ENCODE measurements at regions not wholly inside any gene's neighbourhood (a gene's known extent, or its start where the extent isn't known, plus 50 kb on each side); places are given as distances from the start of the nearest gene placed in this dataset.

DNA sequence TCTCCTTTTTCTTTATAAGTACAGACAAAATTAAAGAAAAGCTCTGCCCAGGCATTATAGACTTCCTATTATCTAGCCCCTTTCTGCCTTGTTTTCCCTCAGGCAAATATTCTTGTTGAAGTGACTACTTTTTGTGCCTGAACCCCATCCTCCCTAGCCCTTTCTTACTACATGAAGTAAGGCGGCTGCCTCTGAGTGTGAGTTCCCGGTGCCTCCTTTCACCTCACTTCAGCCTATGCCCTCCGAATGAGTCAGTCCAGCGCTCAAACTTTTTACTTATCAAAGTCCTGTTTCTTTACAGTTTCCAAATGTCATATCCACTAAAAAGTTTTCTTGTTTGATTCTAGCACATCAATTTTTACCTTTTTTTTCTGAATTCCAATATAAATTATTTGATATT, 778.3 kb upstream of the NRXN1 start:
- Histone ChIP-seq H3K27ac (no peak overlapping the region), H3K79me2 (ENCODE audit: low read depth) (no peaks in the 10 kb centered on the region), H2AFZ (no peak overlapping the region), H3F3A (ENCODE audit: insufficient read depth, low read depth) (no peaks in the 10 kb centered on the region), H3K4me1 (replicated peaks; ENCODE audit: insufficient read depth) (peaks cover 7% of the 10 kb centered on the region; the same call in 1 of the 2 replicates), H3K36me3 (ENCODE audit: low read depth) (no peaks in the 10 kb centered on the region), H3K9me2 (ENCODE audit: insufficient read depth) (peaks cover 12% of the 10 kb centered on the region; the same call in 1 of the 2 replicates), H3K9me3 (ENCODE audit: insufficient read depth, low read depth) (no peaks in the 10 kb centered on the region), H3K27me3 (ENCODE audit: insufficient read depth, low read depth) (no peaks in the 10 kb centered on the region), H3K4me3 (no peak overlapping the region), H3K4me2 (no peak overlapping the region), H4K20me1 (ENCODE audit: insufficient read depth) (no peaks in the 10 kb centered on the region)
- POLR2A ChIA-PET (ENCODE audit: unreplicated experiment): no interaction called here
- intact Hi-C loops (cut with micrococcal nuclease; ENCODE audit: unreplicated experiment): no loop called here
- no peak for TF ChIP-seq EZH2 (IDR thresholded peaks at IDR 0.05; ENCODE audit: low read depth)
- TF ChIP-seq, protein P1, sequence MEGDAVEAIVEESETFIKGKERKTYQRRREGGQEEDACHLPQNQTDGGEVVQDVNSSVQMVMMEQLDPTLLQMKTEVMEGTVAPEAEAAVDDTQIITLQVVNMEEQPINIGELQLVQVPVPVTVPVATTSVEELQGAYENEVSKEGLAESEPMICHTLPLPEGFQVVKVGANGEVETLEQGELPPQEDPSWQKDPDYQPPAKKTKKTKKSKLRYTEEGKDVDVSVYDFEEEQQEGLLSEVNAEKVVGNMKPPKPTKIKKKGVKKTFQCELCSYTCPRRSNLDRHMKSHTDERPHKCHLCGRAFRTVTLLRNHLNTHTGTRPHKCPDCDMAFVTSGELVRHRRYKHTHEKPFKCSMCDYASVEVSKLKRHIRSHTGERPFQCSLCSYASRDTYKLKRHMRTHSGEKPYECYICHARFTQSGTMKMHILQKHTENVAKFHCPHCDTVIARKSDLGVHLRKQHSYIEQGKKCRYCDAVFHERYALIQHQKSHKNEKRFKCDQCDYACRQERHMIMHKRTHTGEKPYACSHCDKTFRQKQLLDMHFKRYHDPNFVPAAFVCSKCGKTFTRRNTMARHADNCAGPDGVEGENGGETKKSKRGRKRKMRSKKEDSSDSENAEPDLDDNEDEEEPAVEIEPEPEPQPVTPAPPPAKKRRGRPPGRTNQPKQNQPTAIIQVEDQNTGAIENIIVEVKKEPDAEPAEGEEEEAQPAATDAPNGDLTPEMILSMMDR (conservative IDR thresholded peaks at IDR 0.05): no peak
- CTCF ChIA-PET: no interaction called here
- no peak for DNase-seq
- no TSS peak for BruUV-seq (replicated peaks)

DNA sequence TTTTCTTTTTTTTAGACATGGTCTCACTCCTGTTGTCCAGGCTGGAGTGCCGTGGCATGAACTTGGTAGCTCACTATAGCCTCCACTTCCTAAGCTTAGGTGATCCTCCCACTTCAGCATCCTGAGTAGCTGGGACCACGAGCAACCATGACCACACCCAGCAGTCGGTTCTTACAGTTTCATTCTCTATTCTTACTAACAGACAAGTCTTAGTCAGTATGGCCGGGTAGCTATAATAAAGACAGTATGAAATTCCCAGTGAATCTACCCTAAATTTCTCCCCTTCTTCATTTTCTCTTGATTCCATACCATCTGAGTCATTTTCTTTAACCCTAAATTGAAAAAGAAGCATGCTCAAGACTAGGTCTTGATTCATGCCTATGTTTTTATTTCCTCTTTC, 775.3 kb upstream of the NRXN1 start:
- TF ChIP-seq, protein P1 (conservative IDR thresholded peaks at IDR 0.05): no peak
- TF ChIP-seq EZH2 (IDR thresholded peaks at IDR 0.05; ENCODE audit: low read depth): no peak
- no peaks in the 10 kb centered on the region for H3K9me3 ChIP-seq (ENCODE audit: insufficient read depth, low read depth)
- H3K4me2 ChIP-seq: no peak overlapping the region
- POLR2A ChIA-PET (ENCODE audit: unreplicated experiment): no interaction called here
- peaks cover 4% of the 10 kb centered on the region; the same call in 1 of the 2 replicates for H3K9me2 ChIP-seq (ENCODE audit: insufficient read depth)
- intact Hi-C loops (cut with micrococcal nuclease; ENCODE audit: unreplicated experiment): no loop called here
- no peaks in the 10 kb centered on the region for H3K36me3 ChIP-seq (ENCODE audit: low read depth)
- CTCF ChIA-PET: no interaction called here
- no peaks in the 10 kb centered on the region for H4K20me1 ChIP-seq (ENCODE audit: insufficient read depth)
- BruUV-seq (replicated peaks): no TSS peak
- no peaks in the 10 kb centered on the region for H3F3A ChIP-seq (ENCODE audit: insufficient read depth, low read depth)
- H2AFZ ChIP-seq: no peak overlapping the region
- no peaks in the 10 kb centered on the region for H3K4me1 ChIP-seq (replicated peaks; ENCODE audit: insufficient read depth)
- no peaks in the 10 kb centered on the region for H3K79me2 ChIP-seq (ENCODE audit: low read depth)
- H3K4me3 ChIP-seq: no peak overlapping the region
- H3K27ac ChIP-seq: no peak overlapping the region
- DNase-seq: no peak
- H3K27me3 ChIP-seq (ENCODE audit: insufficient read depth, low read depth): no peaks in the 10 kb centered on the region

DNA sequence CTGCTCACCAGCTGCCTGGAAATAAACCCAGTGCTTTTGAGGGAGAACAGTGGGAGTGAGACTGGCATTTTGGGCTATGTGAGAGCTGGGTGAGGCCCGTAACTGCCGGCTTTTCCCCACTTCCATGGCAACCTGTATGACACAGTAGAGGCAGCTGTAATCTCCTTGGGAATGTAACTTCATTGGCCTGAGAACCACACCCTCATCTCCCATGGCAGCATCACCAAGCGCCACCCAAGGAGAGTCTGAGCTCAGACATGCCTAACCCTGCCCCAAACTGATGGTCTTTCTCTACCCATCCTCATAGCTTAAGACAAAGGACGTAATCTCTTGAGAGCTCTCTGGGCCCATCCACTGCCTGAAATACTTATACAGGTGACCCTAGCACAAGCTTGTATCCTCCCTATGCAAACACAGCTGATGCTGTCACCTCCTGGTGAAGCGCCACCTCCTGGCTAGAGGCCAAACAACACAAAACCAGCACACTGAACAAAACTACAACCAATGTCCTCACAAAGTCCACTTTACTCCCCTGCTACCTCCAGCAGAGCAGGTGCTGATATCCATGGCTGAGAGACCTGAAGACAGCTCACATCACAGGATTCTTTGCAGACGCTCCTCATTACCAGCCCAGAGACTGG, 763.4 kb upstream of the NRXN1 start:
- no peaks in the 10 kb centered on the region for H3K9me2 ChIP-seq (ENCODE audit: insufficient read depth)
- intact Hi-C loops (cut with micrococcal nuclease; ENCODE audit: unreplicated experiment): no loop called here
- H2AFZ ChIP-seq: no peak overlapping the region
- no peak for DNase-seq
- no peaks in the 10 kb centered on the region for H3K36me3 ChIP-seq (ENCODE audit: low read depth)
- BruUV-seq (replicated peaks): no TSS peak
- H3K79me2 ChIP-seq (ENCODE audit: low read depth): no peaks in the 10 kb centered on the region
- H3K27ac ChIP-seq: no peak overlapping the region
- no peaks in the 10 kb centered on the region for H3K27me3 ChIP-seq (ENCODE audit: insufficient read depth, low read depth)
- H3K9me3 ChIP-seq (ENCODE audit: insufficient read depth, low read depth): 0 out of 2 replicates have a peak, but pooled peaks cover 4% of the 10 kb centered on the region
- no peaks in the 10 kb centered on the region for H4K20me1 ChIP-seq (ENCODE audit: insufficient read depth)
- ChIA-PET CTCF (no interaction called here), POLR2A (ENCODE audit: unreplicated experiment) (no interaction called here)
- no peak overlapping the region for H3K4me2 ChIP-seq
- no peaks in the 10 kb centered on the region for H3F3A ChIP-seq (ENCODE audit: insufficient read depth, low read depth)
- no peak for TF ChIP-seq EZH2 (IDR thresholded peaks at IDR 0.05; ENCODE audit: low read depth)
- TF ChIP-seq, protein P1 (conservative IDR thresholded peaks at IDR 0.05): peak; percentile 57; the same call in 1 of the 2 replicates
- H3K4me3 ChIP-seq: no peak overlapping the region
- H3K4me1 ChIP-seq (replicated peaks; ENCODE audit: insufficient read depth): no peaks in the 10 kb centered on the region

Measured in PC-9 (cell line).